ENCODE measurements at regions not wholly inside any gene's neighbourhood (a gene's known extent, or its start where the extent isn't known, plus 50 kb on each side); places are given as distances from the start of the nearest gene placed in this dataset.
"Not testable (repeated sequence)": the region's sequence is repeated elsewhere in the genome, so short reads cannot be mapped to it uniquely, and the experiment has no call there.

- no peaks in the 10 kb centered on the region for H3K36me3 ChIP-seq
- no peak for TF ChIP-seq CTCF (IDR thresholded peaks at IDR 0.05; ENCODE audit: low read depth, low read length)
- H3K4me1 ChIP-seq (ENCODE audit: low read depth): peaks cover 15% of the 10 kb centered on the region
- H3K27me3 ChIP-seq: no peaks in the 10 kb centered on the region
- peak in 1 of 2 donors; percentile 25 for DNase-seq (ENCODE audit: low read depth in 1 of 2, low spot score in 1 of 2)
- H3K4me3 ChIP-seq: no peak overlapping the region
- H3K27ac ChIP-seq: no peak overlapping the region
- H3K9me3 ChIP-seq (ENCODE audit: low read depth): no peaks in the 10 kb centered on the region
Observed at GRCh38 chr7:91720260-91720937, 160.1 kb downstream of the MTERF1 start.

- no peaks in the 10 kb centered on the region for H3K36me3 ChIP-seq
- no peak overlapping the region for H3K4me3 ChIP-seq
- no peaks in the 10 kb centered on the region for H3K27me3 ChIP-seq
- no peak for TF ChIP-seq CTCF (IDR thresholded peaks at IDR 0.05; ENCODE audit: low read depth, low read length)
- no peaks in the 10 kb centered on the region for H3K9me3 ChIP-seq (ENCODE audit: low read depth)
- no peak for DNase-seq (ENCODE audit: low read depth in 1 of 2, low spot score in 1 of 2)
- H3K4me1 ChIP-seq (ENCODE audit: low read depth): peaks cover 14% of the 10 kb centered on the region
- H3K27ac ChIP-seq: no peak overlapping the region
Observed at GRCh38 chr7:91722831-91723230, 157.7 kb downstream of the MTERF1 start.

- H3K4me1 ChIP-seq (ENCODE audit: low read depth): peaks cover 11% of the 10 kb centered on the region
- H3K9me3 ChIP-seq (ENCODE audit: low read depth); H3K27me3 ChIP-seq; H3K4me3 ChIP-seq; H3K27ac ChIP-seq; H3K36me3 ChIP-seq; DNase-seq (ENCODE audit: low read depth in 1 of 2, low spot score in 1 of 2): not testable (repeated sequence)
Observed at GRCh38 chr7:91729046-91729445, 151.5 kb downstream of the MTERF1 start.

- Histone ChIP-seq H3K4me3 (no peak overlapping the region), H3K36me3 (no peaks in the 10 kb centered on the region)
Observed at GRCh38 chr7:91731976-91732375, 148.5 kb downstream of the MTERF1 start.

GRCh38 chr7:91749418-91749817, 131.1 kb downstream of the MTERF1 start:
- Histone ChIP-seq H3K4me3 (no peak overlapping the region), H3K27me3 (no peaks in the 10 kb centered on the region), H3K4me1 (ENCODE audit: low read depth) (no peaks in the 10 kb centered on the region), H3K27ac (no peak overlapping the region), H3K9me3 (ENCODE audit: low read depth) (no peaks in the 10 kb centered on the region), H3K36me3 (no peaks in the 10 kb centered on the region)
- no peak for TF ChIP-seq CTCF (IDR thresholded peaks at IDR 0.05; ENCODE audit: low read depth, low read length)
- DNase-seq (ENCODE audit: low read depth in 1 of 2, low spot score in 1 of 2): no peak

More at GRCh38 chr7:91731976-91732375, 148.5 kb downstream of the MTERF1 start:
- DNase-seq (ENCODE audit: low read depth in 1 of 2, low spot score in 1 of 2): peak; percentile 21 to 35
- Histone ChIP-seq H3K27me3 (no peaks in the 10 kb centered on the region), H3K27ac (peak overlapping the region; percentile 63), H3K4me1 (ENCODE audit: low read depth) (peaks cover 11% of the 10 kb centered on the region), H3K9me3 (ENCODE audit: low read depth) (no peaks in the 10 kb centered on the region)
- TF ChIP-seq CTCF (IDR thresholded peaks at IDR 0.05; ENCODE audit: low read depth, low read length): no peak

- no peaks in the 10 kb centered on the region for H3K36me3 ChIP-seq
Observed at GRCh38 chr7:91750091-91750490, 130.4 kb downstream of the MTERF1 start.

More at GRCh38 chr7:91750091-91750490, 130.4 kb downstream of the MTERF1 start:
- Histone ChIP-seq H3K27ac (no peak overlapping the region), H3K4me1 (ENCODE audit: low read depth) (no peaks in the 10 kb centered on the region), H3K9me3 (ENCODE audit: low read depth) (no peaks in the 10 kb centered on the region), H3K4me3 (no peak overlapping the region), H3K27me3 (no peaks in the 10 kb centered on the region)
- no peak for TF ChIP-seq CTCF (IDR thresholded peaks at IDR 0.05; ENCODE audit: low read depth, low read length)
- DNase-seq (ENCODE audit: low read depth in 1 of 2, low spot score in 1 of 2): no peak
